C4-2B (cell line): ENCODE measurements at regions not wholly inside any gene's neighbourhood (a gene's known extent, or its start where the extent isn't known, plus 50 kb on each side); places are given as distances from the start of the nearest gene placed in this dataset.

ENCODE experiments used
- CTCF ChIP-seq: fragments of 450-650 bp; conservative IDR thresholded peaks from 2 replicates; pipeline ENCODE4 v1.5.1; 2017; ENCODE audit warnings: mild to moderate bottlenecking
- ZFX ChIP-seq: fragments of 450-650 bp; IDR thresholded peaks from 2 replicates; pipeline ENCODE4 v1.6.1; 2017

- TF ChIP-seq CTCF (no peak), ZFX (no peak)
Observed at GRCh38 chr4:187491959-187492358, 503.6 kb upstream of the ZFP42 start.
